Heart right ventricle (tissue), 16 donors: ENCODE measurements at regions not wholly inside any gene's neighbourhood (a gene's known extent, or its start where the extent isn't known, plus 50 kb on each side); places are given as distances from the start of the nearest gene placed in this dataset.

Experiments used
- ATAC-seq, 8 donors: fragments of 200-7000 bp; cut with Tn5 transposase; one replicate each; pipeline ENCODE4 v1.9.1; 2020; ENCODE audit warnings: mild to moderate bottlenecking in 8 of 8, moderate library complexity in 8 of 8, moderate number of reproducible peaks in 1 of 8
- DNase-seq, 2 donors: peaks; one replicate each; pipeline ENCODE4 v3.0.0-alpha.2; 2020
- H3K27ac ChIP-seq, 10 donors: fragments of 200-600 bp; sonication (generic) in 2 of 10; one replicate each; pipeline versions ENCODE4 v1.5.0 to v1.8.0; 2020 to 2022; ENCODE audit warnings: mild to moderate bottlenecking in 3 of 10
- H3K27me3 ChIP-seq, 7 donors: fragments of 200-600 bp; one replicate each; pipeline ENCODE4 v1.8.0; 2021 to 2022; ENCODE audit warnings: mild to moderate bottlenecking in 2 of 7
- H3K36me3 ChIP-seq, 9 donors: fragments of 200-600 bp; sonication (generic) in 1 of 9; one replicate each; pipeline versions ENCODE4 v1.5.0 to v1.8.0; 2020 to 2022; ENCODE audit warnings: mild to moderate bottlenecking in 2 of 9
- H3K4me1 ChIP-seq, 9 donors: fragments of 200-600 bp; sonication (generic) in 1 of 9; one replicate each; pipeline versions ENCODE4 v1.5.0 to v1.8.0; 2020 to 2022; ENCODE audit warnings: mild to moderate bottlenecking in 4 of 9
- H3K4me3 ChIP-seq, 10 donors: fragments of 200-600 bp; sonication (generic) in 2 of 10; one replicate each; pipeline versions ENCODE4 v1.5.0 to v1.8.0; 2020 to 2022; ENCODE audit warnings: mild to moderate bottlenecking in 7 of 10, moderate library complexity in 2 of 10
- H3K9me3 ChIP-seq, 11 donors: fragments of 200-600 bp in 10 of 11; sonication (generic) in 2 of 11; one replicate each; pipeline versions ENCODE4 v1.5.0 to v1.8.0; 2013 to 2022; ENCODE audit warnings: mild to moderate bottlenecking in 2 of 11, control low read depth in 1 of 11, moderate library complexity in 1 of 11
- WGBS, 2 donors: extraction: QIAGEN DNeasy Blood & Tissue Kit; methylation state at CpG; one replicate each; pipeline ENCODE4 v1.1.7; 2013; ENCODE audit warnings: inconsistent platforms in 1 of 2; 5-methylcytosine and 5-hydroxymethylcytosine counted together
- intact Hi-C, 10 donors: fragments of 100-400 bp; cut with DNase I; formaldehyde crosslinking; loops; one replicate each; pipeline versions ENCODE4 v1.11.1 to v1.14.2; 2022
- TF ChIP-seq, protein P1 (sequence below), 9 donors: fragments of 200-600 bp; sonication (generic) in 2 of 9; IDR thresholded peaks; one replicate each; pipeline versions ENCODE4 v1.5.0 to v1.8.0; 2021 to 2022; ENCODE audit warnings: antibody characterized with exemption in 9 of 9, mild to moderate bottlenecking in 5 of 9, moderate library complexity in 1 of 9
- donor health status: Arrhythmogenic right ventricular cardiomyopathy.
- donor health status: ischemic (EF 13 %, LVEDD 7.1; RV severe dilation, severe dysfunction).
- donor health status: healthy with polysubstance abuse.
- donor health status: DM: no; HTN: yes; CAD: no.
- donor health status: DM: no; HTN: no; CAD: no.
- donor health status: ischemic (EF 25% LVEDD 6.9; RV normal size, moderate dysfunction).
- donor health status: ischemic (EF 25% LVEDD 5.7; RV mildly dilated, moderate dysfunction).
- donor health status: healthy.
- donor health status: DM: yes; HTN: yes; CAD: no.
- donor health status: Ischemic cardiomyopathy.
- donor health status: ischemic (EF 35%, LVEDD 5.7; RV mildly dilated, moderate dysfunction).
- donor health status: nonischemic (EF 11% LVEDD 7.7; RV severe dilation, severe dysfunction).
- donor health status: DM: yes; HTN: yes; CAD: no.
- donor health status: PGD.
- donor health status: ischemic (EF 29% LVEDD 5.4; RV normal size, mild dysfunction).
- donor health status: nonischemic (EF 23%, LVEDD 6.1; RV moderate dilation, normal function).

- TF ChIP-seq, protein P1, sequence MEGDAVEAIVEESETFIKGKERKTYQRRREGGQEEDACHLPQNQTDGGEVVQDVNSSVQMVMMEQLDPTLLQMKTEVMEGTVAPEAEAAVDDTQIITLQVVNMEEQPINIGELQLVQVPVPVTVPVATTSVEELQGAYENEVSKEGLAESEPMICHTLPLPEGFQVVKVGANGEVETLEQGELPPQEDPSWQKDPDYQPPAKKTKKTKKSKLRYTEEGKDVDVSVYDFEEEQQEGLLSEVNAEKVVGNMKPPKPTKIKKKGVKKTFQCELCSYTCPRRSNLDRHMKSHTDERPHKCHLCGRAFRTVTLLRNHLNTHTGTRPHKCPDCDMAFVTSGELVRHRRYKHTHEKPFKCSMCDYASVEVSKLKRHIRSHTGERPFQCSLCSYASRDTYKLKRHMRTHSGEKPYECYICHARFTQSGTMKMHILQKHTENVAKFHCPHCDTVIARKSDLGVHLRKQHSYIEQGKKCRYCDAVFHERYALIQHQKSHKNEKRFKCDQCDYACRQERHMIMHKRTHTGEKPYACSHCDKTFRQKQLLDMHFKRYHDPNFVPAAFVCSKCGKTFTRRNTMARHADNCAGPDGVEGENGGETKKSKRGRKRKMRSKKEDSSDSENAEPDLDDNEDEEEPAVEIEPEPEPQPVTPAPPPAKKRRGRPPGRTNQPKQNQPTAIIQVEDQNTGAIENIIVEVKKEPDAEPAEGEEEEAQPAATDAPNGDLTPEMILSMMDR (IDR thresholded peaks at IDR 0.05) = no peak
- H3K4me1 ChIP-seq = no peaks in the 10 kb centered on the region
- H3K36me3 ChIP-seq = no peaks in the 10 kb centered on the region
- intact Hi-C loops = loop anchor here in 1 of 10 donors (5.0 kb wide), 1 partner anchor 826 kb away; no protein-coding TSS in a partner anchor
- ATAC-seq = no peak
- H3K27me3 ChIP-seq = no peaks in the 10 kb centered on the region
- H3K4me3 ChIP-seq = no peak overlapping the region
- peaks cover 0 to 17% (median 5%) of the 10 kb centered on the region in 11 donors for H3K9me3 ChIP-seq
- H3K27ac ChIP-seq = no peak overlapping the region
- DNase-seq = no peak
- 75 to 85% methylated on average over 3 of the region's 3 CpGs for WGBS, 2 donors
These were observed 429.1 kb upstream of the INTU start for GRCh38 chr4:127203562-127204200.

DNA sequence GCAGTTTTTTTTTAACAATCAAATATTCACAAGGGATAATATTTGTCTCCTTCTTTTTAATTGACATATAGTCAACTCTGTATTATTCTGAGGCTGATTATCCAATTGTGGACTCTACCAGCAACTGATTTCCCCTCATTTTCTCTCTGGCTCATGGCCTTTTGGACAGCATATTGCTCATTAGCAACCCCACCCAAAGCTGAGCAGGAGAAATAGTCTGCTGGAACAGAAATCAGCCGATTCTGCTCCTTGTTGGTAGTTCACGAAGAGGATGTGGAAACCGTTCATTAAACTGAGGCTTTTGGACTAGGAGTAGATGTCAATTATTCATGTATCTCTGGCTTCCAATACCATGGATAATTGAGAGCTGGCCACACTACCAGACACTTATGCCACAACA is 428.4 kb upstream of the INTU start:
- WGBS, 2 donors = 50 to 59% methylated on average over 3 of the region's 3 CpGs
- Histone ChIP-seq H3K27ac (no peak overlapping the region), H3K4me1 (no peaks in the 10 kb centered on the region), H3K9me3 (peaks cover 0 to 10% (median under 1%) of the 10 kb centered on the region in 11 donors), H3K36me3 (no peaks in the 10 kb centered on the region), H3K4me3 (no peak overlapping the region), H3K27me3 (no peaks in the 10 kb centered on the region)
- intact Hi-C loops = loop anchor here in 1 of 10 donors (5.0 kb wide), 1 partner anchor 827 kb away; no protein-coding TSS in a partner anchor
- TF ChIP-seq, protein P1 (IDR thresholded peaks at IDR 0.05) = no peak
- peak in 1 of 8 donors; percentile 29 for ATAC-seq
- DNase-seq = no peak

- H3K4me1 ChIP-seq = peaks cover 0 to 30% (median 11%) of the 10 kb centered on the region in 9 donors
- no peaks in the 10 kb centered on the region for H3K27me3 ChIP-seq
- no peak for ATAC-seq
- WGBS, 2 donors = 77 to 93% methylated on average over 1 of the region's 1 CpG
- H3K4me3 ChIP-seq = no peak overlapping the region
- DNase-seq = no peak
- peak overlapping the region in 1 of 10 donors; percentile 64 for H3K27ac ChIP-seq
- intact Hi-C loops = no loop called here
- no peaks in the 10 kb centered on the region for H3K36me3 ChIP-seq
- no peaks in the 10 kb centered on the region for H3K9me3 ChIP-seq
- TF ChIP-seq, protein P1 (IDR thresholded peaks at IDR 0.05) = no peak
These were observed 423.1 kb upstream of the INTU start for GRCh38 chr4:127209580-127210095.

GRCh38 chr4:127210893-127211649 is 421.7 kb upstream of the INTU start:
- WGBS, 2 donors = 36 to 46% methylated on average over 2 of the region's 2 CpGs
- TF ChIP-seq, protein P1 (IDR thresholded peaks at IDR 0.05) = no peak
- H3K27me3 ChIP-seq = no peaks in the 10 kb centered on the region
- H3K4me3 ChIP-seq = no peak overlapping the region
- peak overlapping the region in 8 of 10 donors; percentile 3 to 71 (median 42) for H3K27ac ChIP-seq
- intact Hi-C loops = no loop called here
- DNase-seq (peak; percentile 11 to 25), ATAC-seq (peak in 7 of 8 donors; percentile 60 to 81 (median 64))
- H3K4me1 ChIP-seq = peaks cover 0 to 30% (median 11%) of the 10 kb centered on the region in 9 donors
- no peaks in the 10 kb centered on the region for H3K9me3 ChIP-seq
- no peaks in the 10 kb centered on the region for H3K36me3 ChIP-seq
